Activated CD8-positive, alpha-beta T cell treated with anti-CD3 and anti-CD28 coated beads for 36 hours (primary cell): ENCODE measurements at regions not wholly inside any gene's neighbourhood (a gene's known extent, or its start where the extent isn't known, plus 50 kb on each side); places are given as distances from the start of the nearest gene placed in this dataset.

Source experiments
- ATAC-seq: fragments of 200-7000 bp; cut with Tn5 transposase; one replicate; pipeline ENCODE4 v1.10.0; 2021; ENCODE audit warnings: mild to moderate bottlenecking, moderate library complexity
- CTCF ChIA-PET: fragments of 350-600 bp; sonication (Branson Sonifier 250); formaldehyde crosslinking; loops from one replicate; lab custom pipeline; 2021; ENCODE audit warnings: antibody characterized with exemption; lab: Charles Lee
- POLR2A ChIA-PET: fragments of 350-600 bp; sonication (Branson Sonifier 250); formaldehyde crosslinking; loops from one replicate; lab custom pipeline; 2021; ENCODE audit warnings: antibody characterized with exemption; lab: Charles Lee
- DNase-seq: peaks from one replicate; pipeline ENCODE4 v3.0.0-alpha.2; 2020
- H3K27ac Mint-ChIP-seq: one replicate; pipeline ENCODE4 v1.8.0; 2021; ENCODE audit warnings: mild to moderate bottlenecking, mixed read lengths
- H3K27me3 Mint-ChIP-seq: one replicate; pipeline ENCODE4 v1.8.0; 2021; ENCODE audit warnings: mixed read lengths
- H3K36me3 Mint-ChIP-seq: one replicate; pipeline ENCODE4 v1.8.0; 2021; ENCODE audit warnings: low read depth, mixed read lengths
- H3K4me1 Mint-ChIP-seq: one replicate; pipeline ENCODE4 v1.8.0; 2021; ENCODE audit warnings: low read depth, mixed read lengths
- H3K4me3 Mint-ChIP-seq: one replicate; pipeline ENCODE4 v1.8.0; 2021; ENCODE audit warnings: mild to moderate bottlenecking, moderate library complexity, mixed read lengths
- H3K9me3 Mint-ChIP-seq: one replicate; pipeline ENCODE4 v1.8.0; 2021; ENCODE audit warnings: mixed read lengths
- CTCF ChIP-seq: fragments of 200-600 bp; IDR thresholded peaks from one replicate; pipeline ENCODE4 v1.8.0; 2022; ENCODE audit warnings: antibody characterized with exemption, mild to moderate bottlenecking
- intact Hi-C: fragments of 100-400 bp; cut with micrococcal nuclease; formaldehyde crosslinking; loops from one replicate; pipeline ENCODE4 v1.10.0; 2022

DNA sequence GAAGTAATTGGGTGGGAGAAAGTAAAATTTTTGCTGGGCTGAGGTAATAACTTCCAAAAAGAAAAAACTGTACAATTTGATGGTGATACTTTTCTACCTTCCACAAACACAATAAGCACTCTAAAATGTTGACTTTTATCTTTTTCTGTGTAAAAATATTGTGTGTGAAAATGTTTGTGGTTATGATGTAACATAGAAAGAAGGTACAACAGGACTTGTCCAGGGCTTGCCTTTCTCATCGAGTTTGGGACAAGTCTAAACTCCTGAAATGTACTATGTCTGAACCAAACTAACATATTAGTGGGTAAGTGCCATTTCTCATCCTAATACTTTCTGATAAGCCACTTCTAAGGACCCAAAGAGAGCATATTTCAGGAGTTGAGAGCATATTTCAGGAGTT lies 174.2 kb upstream of the PDGFD start:
- Mint-ChIP-seq H3K27ac (no peak overlapping the region), H3K36me3 (no peaks in the 10 kb centered on the region), H3K4me3 (no peak overlapping the region), H3K27me3 (no peaks in the 10 kb centered on the region), H3K9me3 (peaks cover 1% of the 10 kb centered on the region), H3K4me1 (no peaks in the 10 kb centered on the region)
- ChIA-PET POLR2A (no interaction called here), CTCF (interaction anchor here (1.0 kb wide), 1 partner anchor 9 kb away, joined by 4 read pairs; no protein-coding TSS in a partner anchor)
- DNase-seq (no peak), ATAC-seq (no peak)
- no peak for TF ChIP-seq CTCF
- intact Hi-C loops = no loop called here

- ATAC-seq (no peak), DNase-seq (no peak)
- Mint-ChIP-seq H3K27ac (no peak overlapping the region), H3K4me3 (no peak overlapping the region), H3K9me3 (peaks cover 1% of the 10 kb centered on the region), H3K36me3 (no peaks in the 10 kb centered on the region), H3K4me1 (no peaks in the 10 kb centered on the region), H3K27me3 (no peaks in the 10 kb centered on the region)
- CTCF ChIA-PET = interaction anchor here (1.0 kb wide), 1 partner anchor 8 kb away, joined by 4 read pairs; no protein-coding TSS in a partner anchor
- intact Hi-C loops = no loop called here
- no peak for TF ChIP-seq CTCF
- POLR2A ChIA-PET = no interaction called here
Measured at GRCh38 chr11:104337273-104337672, 173.3 kb upstream of the PDGFD start.

GRCh38 chr11:104333977-104334376 lies 170.0 kb upstream of the PDGFD start:
- Mint-ChIP-seq H3K36me3 (no peaks in the 10 kb centered on the region), H3K27me3 (no peaks in the 10 kb centered on the region), H3K4me3 (no peak overlapping the region), H3K9me3 (peaks cover 1% of the 10 kb centered on the region), H3K4me1 (no peaks in the 10 kb centered on the region), H3K27ac (no peak overlapping the region)
- intact Hi-C loops = no loop called here
- peak; percentile 37 for TF ChIP-seq CTCF
- ATAC-seq (no peak), DNase-seq (peak; percentile 16)
- POLR2A ChIA-PET = no interaction called here
- CTCF ChIA-PET = interaction anchor here (1.0 kb wide), 1 partner anchor 652 kb away, joined by 3 read pairs; no protein-coding TSS in a partner anchor

- POLR2A ChIA-PET = no interaction called here
- no peak for TF ChIP-seq CTCF
- H3K9me3 Mint-ChIP-seq = peaks cover 1% of the 10 kb centered on the region
- no peaks in the 10 kb centered on the region for H3K36me3 Mint-ChIP-seq
- ATAC-seq = no peak
- no peaks in the 10 kb centered on the region for H3K4me1 Mint-ChIP-seq
- intact Hi-C loops = no loop called here
- peak; percentile 12 for DNase-seq
- H3K27ac Mint-ChIP-seq = no peak overlapping the region
- no peaks in the 10 kb centered on the region for H3K27me3 Mint-ChIP-seq
- H3K4me3 Mint-ChIP-seq = no peak overlapping the region
- CTCF ChIA-PET = no interaction called here
Measured at GRCh38 chr11:104332110-104332509, 168.2 kb upstream of the PDGFD start.

DNA sequence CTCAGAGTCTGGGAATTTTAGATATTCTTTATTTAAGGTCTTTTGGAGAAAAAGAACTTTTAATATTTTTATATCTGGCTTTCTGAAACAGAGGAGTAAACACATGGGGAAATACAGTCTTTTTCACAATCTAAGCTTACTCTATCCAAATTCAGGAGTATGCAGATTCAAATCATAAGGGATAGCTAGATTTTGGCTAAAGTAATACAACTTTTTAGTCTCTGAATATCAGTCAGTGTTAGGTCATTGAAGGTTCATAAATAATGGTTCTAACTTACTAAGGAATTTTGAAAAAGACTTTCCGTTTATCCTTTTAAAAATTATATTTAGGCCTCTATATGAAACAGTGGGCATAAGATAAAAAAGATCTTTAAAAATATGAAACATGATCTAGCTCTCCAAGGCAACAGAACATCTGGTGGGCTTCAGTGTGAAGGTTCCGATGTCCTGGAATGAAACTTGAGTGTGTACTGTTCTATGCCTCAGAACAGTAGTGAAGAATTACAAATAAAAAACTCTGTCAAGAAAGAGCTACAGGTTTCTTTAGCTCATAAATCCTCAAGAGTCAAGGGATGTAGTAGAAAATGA lies 165.2 kb upstream of the PDGFD start:
- intact Hi-C loops = no loop called here
- ATAC-seq = no peak
- Mint-ChIP-seq H3K4me1 (no peaks in the 10 kb centered on the region), H3K4me3 (no peak overlapping the region), H3K36me3 (no peaks in the 10 kb centered on the region), H3K9me3 (peaks cover 1% of the 10 kb centered on the region), H3K27me3 (no peaks in the 10 kb centered on the region), H3K27ac (no peak overlapping the region)
- CTCF ChIA-PET = interaction anchor here (1.4 to 1.5 kb wide), 2 partner anchors 8 to 36 kb away, joined by 3 to 4 read pairs; no protein-coding TSS in a partner anchor
- no peak for TF ChIP-seq CTCF
- DNase-seq = no peak
- POLR2A ChIA-PET = no interaction called here
